IMR-90 (cell line): ENCODE measurements at regions not wholly inside any gene's neighbourhood (a gene's known extent, or its start where the extent isn't known, plus 50 kb on each side); places are given as distances from the start of the nearest gene placed in this dataset.

Experiments
- ATAC-seq: fragments of 200-7000 bp; cut with Tn5 transposase; 2 replicates; pipeline ENCODE4 v1.9.1; 2020; ENCODE audit warnings: low read depth, mild to moderate bottlenecking, moderate library complexity
- BruUV-seq: library from RNA; stranded (reverse); fragments of 400-500 nt; replicated peaks from 2 replicates; lab custom pipeline; 2021; lab: Mats Ljungman, UMichigan
- CTCF ChIA-PET: fragments of 300-600 bp; formaldehyde crosslinking; extraction: SDS; loops from one replicate; lab custom pipeline; 2021; ENCODE audit warnings: antibody characterized with exemption; lab: Yijun Ruan, JAX
- POLR2A ChIA-PET: fragments of 300-600 bp; sonication (Branson Sonifier 250); formaldehyde crosslinking; loops from one replicate; lab custom pipeline; 2022; ENCODE audit warnings: antibody characterized with exemption; ENCODE audit not compliant: unreplicated experiment; lab: Charles Lee
- DNase-seq: peaks from one replicate; pipeline ENCODE4 v3.0.0; 2013
- H2AFZ ChIP-seq: replicated peaks from 2 replicates; pipeline ENCODE3; 2013; ENCODE audit warnings: low read length, mild to moderate bottlenecking; ENCODE audit not compliant: poor library complexity
- H2AK5ac ChIP-seq: 2 replicates; pipeline ENCODE4 v1.6.1; 2013; ENCODE audit warnings: low read depth, low read length, inconsistent platforms
- H2AK9ac ChIP-seq: replicated peaks from 2 replicates; pipeline ENCODE3; 2013; ENCODE audit warnings: mild to moderate bottlenecking, low read depth, low read length, moderate library complexity; ENCODE audit not compliant: poor library complexity
- H2BK120ac ChIP-seq: 2 replicates; pipeline ENCODE4 v1.6.1; 2013; ENCODE audit warnings: low read depth, low read length, inconsistent platforms
- H2BK15ac ChIP-seq: 3 replicates; pipeline ENCODE4 v1.6.1; 2013; ENCODE audit warnings: low read depth, low read length, inconsistent platforms
- H2BK20ac ChIP-seq: 2 replicates; pipeline ENCODE4 v1.6.1; 2013; ENCODE audit warnings: low read depth, mild to moderate bottlenecking, inconsistent platforms, low read length, moderate library complexity
- H2BK5ac ChIP-seq: 2 replicates; pipeline ENCODE4 v1.6.1; 2013; ENCODE audit warnings: mild to moderate bottlenecking, low read depth, low read length, inconsistent platforms; ENCODE audit not compliant: poor library complexity, severe bottlenecking
- H3K14ac ChIP-seq: replicated peaks from 2 replicates; pipeline ENCODE4 v1.6.1; 2013; ENCODE audit warnings: low read depth, low read length, inconsistent platforms
- H3K18ac ChIP-seq: 2 replicates; pipeline ENCODE4 v1.6.1; 2013; ENCODE audit warnings: low read depth, low read length, control low read depth
- H3K23ac ChIP-seq: 2 replicates; pipeline ENCODE4 v1.6.1; 2013; ENCODE audit warnings: low read depth, low read length, inconsistent platforms
- H3K27ac ChIP-seq: 2 replicates; pipeline ENCODE4 v1.5.1; 2013; ENCODE audit warnings: mild to moderate bottlenecking, control low read depth, low read length; ENCODE audit not compliant: insufficient read depth
- H3K27me3 ChIP-seq: 2 replicates; pipeline ENCODE4 v1.6.1; 2013; ENCODE audit warnings: low read length; ENCODE audit not compliant: control insufficient read depth, insufficient read depth
- H3K36me3 ChIP-seq: 2 replicates; pipeline ENCODE4 v1.6.1; 2013; ENCODE audit warnings: low read length, mixed read lengths; ENCODE audit not compliant: control insufficient read depth, insufficient read depth
- H3K4ac ChIP-seq: 2 replicates; pipeline ENCODE4 v1.6.1; 2013; ENCODE audit warnings: low read depth, low read length, inconsistent platforms
- H3K4me1 ChIP-seq: 2 replicates; pipeline ENCODE4 v1.6.1; 2013; ENCODE audit warnings: low read length, mixed read lengths; ENCODE audit not compliant: control insufficient read depth, insufficient read depth
- H3K4me2 ChIP-seq: 2 replicates; pipeline ENCODE4 v1.6.1; 2013; ENCODE audit warnings: low read depth, mild to moderate bottlenecking, control low read depth, low read length, moderate library complexity
- H3K4me3 ChIP-seq: 2 replicates; pipeline ENCODE4 v1.5.1; 2013; ENCODE audit warnings: low read depth, mild to moderate bottlenecking, control low read depth, low read length, moderate library complexity; ENCODE audit not compliant: insufficient read depth
- H3K56ac ChIP-seq: 2 replicates; pipeline ENCODE4 v1.6.1; 2013; ENCODE audit warnings: low read length, inconsistent platforms; ENCODE audit not compliant: insufficient read depth; ENCODE audit errors: extremely low read depth
- H3K79me1 ChIP-seq, 2 experiments: 2 replicates each; pipeline ENCODE4 v1.6.1; 2013; ENCODE audit warnings: low read length in 2 of 2, inconsistent platforms in 1 of 2, low read depth in 1 of 2
- H3K9ac ChIP-seq: 2 replicates; pipeline ENCODE4 v1.6.1; 2013; ENCODE audit warnings: low read depth, low read length, control low read depth
- H3K9me1 ChIP-seq: 2 replicates; pipeline ENCODE4 v1.6.1; 2013; ENCODE audit warnings: low read length, inconsistent platforms; ENCODE audit not compliant: insufficient read depth
- H3K9me3 ChIP-seq: 2 replicates; pipeline ENCODE4 v1.6.1; 2013; ENCODE audit warnings: low read length; ENCODE audit not compliant: control insufficient read depth, insufficient read depth
- H4K20me1 ChIP-seq: 2 replicates; pipeline ENCODE4 v1.6.1; 2013; ENCODE audit warnings: low read length, inconsistent platforms; ENCODE audit not compliant: insufficient read depth
- H4K5ac ChIP-seq: 2 replicates; pipeline ENCODE4 v1.6.1; 2013; ENCODE audit warnings: mild to moderate bottlenecking, low read depth, low read length, control low read depth
- H4K8ac ChIP-seq, 2 experiments: 2 replicates each; pipeline ENCODE4 v1.6.1; 2013; ENCODE audit warnings: low read depth in 2 of 2, low read length in 2 of 2, control low read depth in 1 of 2, inconsistent platforms in 1 of 2
- H4K91ac ChIP-seq: 2 replicates; pipeline ENCODE4 v1.6.1; 2013; ENCODE audit warnings: low read depth, low read length, inconsistent platforms; ENCODE audit not compliant: insufficient read depth
- BHLHE40 ChIP-seq: fragments of 150-350 bp; IDR thresholded peaks from 2 replicates; pipeline ENCODE4 v1.6.1; 2016; ENCODE audit warnings: mild to moderate bottlenecking, low read depth, low read length
- CEBPB ChIP-seq: IDR thresholded peaks from 2 replicates; pipeline ENCODE4 v1.6.1; 2012; ENCODE audit warnings: low read depth, low read length, improper control_type of control experiment
- ELK1 ChIP-seq: fragments of 150-350 bp; IDR thresholded peaks from 2 replicates; pipeline ENCODE4 v1.6.1; 2016; ENCODE audit warnings: low read depth, mild to moderate bottlenecking, low read length, moderate library complexity, borderline replicate concordance
- MAFK ChIP-seq: IDR thresholded peaks from 2 replicates; pipeline ENCODE4 v1.6.1; 2012; ENCODE audit warnings: low read depth, low read length, improper control_type of control experiment
- MXI1 ChIP-seq: IDR thresholded peaks from 2 replicates; pipeline ENCODE4 v1.6.1; 2012; ENCODE audit warnings: low read depth, mild to moderate bottlenecking, low read length, moderate library complexity, borderline replicate concordance
- NFE2L2 ChIP-seq: fragments of 150-350 bp; IDR thresholded peaks from 2 replicates; pipeline ENCODE4 v1.6.1; 2016; ENCODE audit warnings: low read depth, mild to moderate bottlenecking, low read length
- POLR2A ChIP-seq: IDR thresholded peaks from 2 replicates; pipeline ENCODE4 v1.6.1; 2012; ENCODE audit warnings: mild to moderate bottlenecking, low read depth, low read length
- RCOR1 ChIP-seq: IDR thresholded peaks from 2 replicates; pipeline ENCODE4 v1.6.1; 2012; ENCODE audit warnings: mild to moderate bottlenecking, low read length, improper control_type of control experiment; ENCODE audit not compliant: insufficient replicate concordance
- RFX5 ChIP-seq: IDR thresholded peaks from 2 replicates; pipeline ENCODE4 v1.8.0; 2012; ENCODE audit warnings: low read depth, mild to moderate bottlenecking, low read length, moderate library complexity
- SMC3 ChIP-seq: fragments of 150-350 bp; IDR thresholded peaks from 2 replicates; pipeline ENCODE4 v1.6.1; 2016; ENCODE audit warnings: low read depth, mild to moderate bottlenecking, antibody characterized with exemption, low read length, moderate library complexity
- WGBS, 2 experiments: methylation state at CpG; one replicate each; pipeline versions ENCODE4 v1.1.5 to v1.1.7; 2013; ENCODE audit warnings: missing lambda C conversion rate in 2 of 2; ENCODE audit not compliant: insufficient read length in 1 of 2; ENCODE audit errors: extremely low coverage in 2 of 2; 5-methylcytosine and 5-hydroxymethylcytosine counted together
- dilution Hi-C: fragments of 300-500 bp; cut with HindIII; formaldehyde crosslinking; loops from one replicate; pipeline ENCODE4 v1.14.3; 2018; ENCODE audit warnings: low sequenced_read_pairs; ENCODE audit not compliant: unreplicated experiment
- in situ Hi-C: fragments of 300-500 bp; cut with MboI; formaldehyde crosslinking; loops from 3 replicates; pipeline ENCODE4 v1.14.3; 2019; ENCODE audit warnings: low sequenced_read_pairs, inconsistent platforms, mixed read lengths
- intact Hi-C: fragments of 100-400 bp; cut with micrococcal nuclease; formaldehyde crosslinking; loops from 2 replicates; pipeline ENCODE4 v1.10.0; 2022
- TF ChIP-seq, protein P1 (sequence below): conservative IDR thresholded peaks from 2 replicates; pipeline ENCODE4 v1.5.1; 2012; ENCODE audit warnings: mild to moderate bottlenecking, low read depth, low read length, improper control_type of control experiment

GRCh38 chrX:67290489-67291220 lies 253.2 kb upstream of the AR start:
- H3K18ac ChIP-seq = no peak overlapping the region
- no peak overlapping the region for H3K27ac ChIP-seq
- CTCF ChIA-PET = no interaction called here
- H4K8ac ChIP-seq = no peak overlapping the region
- no peak overlapping the region for H2BK15ac ChIP-seq
- no peaks in the 10 kb centered on the region for H3K36me3 ChIP-seq
- H4K5ac ChIP-seq = no peak overlapping the region
- no peak overlapping the region for H3K4ac ChIP-seq
- no peak for DNase-seq
- no peak overlapping the region for H2AK5ac ChIP-seq
- no peak overlapping the region for H3K4me2 ChIP-seq
- no peaks in the 10 kb centered on the region for H4K20me1 ChIP-seq
- dilution Hi-C loops = no loop called here
- H2BK20ac ChIP-seq = no peak overlapping the region
- TF ChIP-seq POLR2A = no peak
- no peak for TF ChIP-seq MAFK
- no peak for TF ChIP-seq ELK1
- no peak for TF ChIP-seq BHLHE40
- TF ChIP-seq, protein P1, sequence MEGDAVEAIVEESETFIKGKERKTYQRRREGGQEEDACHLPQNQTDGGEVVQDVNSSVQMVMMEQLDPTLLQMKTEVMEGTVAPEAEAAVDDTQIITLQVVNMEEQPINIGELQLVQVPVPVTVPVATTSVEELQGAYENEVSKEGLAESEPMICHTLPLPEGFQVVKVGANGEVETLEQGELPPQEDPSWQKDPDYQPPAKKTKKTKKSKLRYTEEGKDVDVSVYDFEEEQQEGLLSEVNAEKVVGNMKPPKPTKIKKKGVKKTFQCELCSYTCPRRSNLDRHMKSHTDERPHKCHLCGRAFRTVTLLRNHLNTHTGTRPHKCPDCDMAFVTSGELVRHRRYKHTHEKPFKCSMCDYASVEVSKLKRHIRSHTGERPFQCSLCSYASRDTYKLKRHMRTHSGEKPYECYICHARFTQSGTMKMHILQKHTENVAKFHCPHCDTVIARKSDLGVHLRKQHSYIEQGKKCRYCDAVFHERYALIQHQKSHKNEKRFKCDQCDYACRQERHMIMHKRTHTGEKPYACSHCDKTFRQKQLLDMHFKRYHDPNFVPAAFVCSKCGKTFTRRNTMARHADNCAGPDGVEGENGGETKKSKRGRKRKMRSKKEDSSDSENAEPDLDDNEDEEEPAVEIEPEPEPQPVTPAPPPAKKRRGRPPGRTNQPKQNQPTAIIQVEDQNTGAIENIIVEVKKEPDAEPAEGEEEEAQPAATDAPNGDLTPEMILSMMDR = no peak
- TF ChIP-seq SMC3 = no peak
- no peak for TF ChIP-seq MXI1
- TF ChIP-seq RCOR1 = no peak
- TF ChIP-seq RFX5 = no peak
- no peak for TF ChIP-seq NFE2L2
- no peak for TF ChIP-seq CEBPB
- H4K91ac ChIP-seq = no peak overlapping the region
- H2AFZ ChIP-seq = no peak overlapping the region
- H3K14ac ChIP-seq = no peak overlapping the region
- no peak overlapping the region for H3K4me3 ChIP-seq
- no peaks in the 10 kb centered on the region for H3K9me3 ChIP-seq
- intact Hi-C loops = no loop called here
- H3K9me1 ChIP-seq = no peaks in the 10 kb centered on the region
- no peak overlapping the region for H2AK9ac ChIP-seq
- H3K79me1 ChIP-seq = no peaks in the 10 kb centered on the region
- no peaks in the 10 kb centered on the region; the same call in 1 of the 2 replicates for H3K27me3 ChIP-seq
- no TSS peak for BruUV-seq
- in situ Hi-C loops = no loop called here
- no peak overlapping the region for H2BK120ac ChIP-seq
- no peak overlapping the region for H3K23ac ChIP-seq
- H3K56ac ChIP-seq = no peak overlapping the region
- ATAC-seq = no peak
- H3K4me1 ChIP-seq = no peaks in the 10 kb centered on the region
- no peak overlapping the region for H3K9ac ChIP-seq
- WGBS, 2 experiments = no CpG with 5 or more reads among the region's 4 CpGs
- POLR2A ChIA-PET = no interaction called here
- H2BK5ac ChIP-seq = no peak overlapping the region
